ENCODE measurements at regions not wholly inside any gene's neighbourhood (a gene's known extent, or its start where the extent isn't known, plus 50 kb on each side); places are given as distances from the start of the nearest gene placed in this dataset.

DNA sequence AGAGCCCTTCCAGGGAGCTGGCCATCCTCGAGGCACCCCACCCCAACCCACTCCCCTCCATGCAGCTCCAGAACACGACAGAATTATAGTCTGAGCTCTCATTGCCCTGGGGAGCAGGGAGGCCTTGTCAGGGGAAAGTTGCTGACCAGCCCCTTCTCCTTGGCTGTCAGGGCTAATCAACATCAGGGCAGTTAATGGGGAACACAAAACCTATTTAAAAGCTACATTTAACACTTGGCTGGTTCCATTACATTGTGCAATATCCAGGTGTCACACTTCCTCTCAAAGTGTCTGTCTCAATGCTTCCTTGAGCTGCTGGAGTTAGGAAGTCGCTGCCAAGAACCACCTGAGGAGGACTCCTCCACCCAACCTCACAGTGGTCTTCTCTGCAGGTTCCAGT is 111.8 kb upstream of the GRIK3 start:
- intact Hi-C loops (cut with micrococcal nuclease): no loop called here
- 33% methylated on average over 1 of the region's 3 CpGs for WGBS (ENCODE audit: insufficient coverage)
- Histone ChIP-seq H2AFZ (ENCODE audit: insufficient read depth, low read depth, low read length, poor library complexity, severe bottlenecking) (no peak overlapping the region), H3K27me3 (replicated peaks in 1 of 4; ENCODE audit: control extremely low read depth in 1 of 4, control insufficient read depth in 3 of 4, insufficient read depth in 4 of 4, low read length in 3 of 4) (peaks cover 0 to 8% (median 0%) of the 10 kb centered on the region in 4 experiments), H3K4me2 (replicated peaks; ENCODE audit: low read depth, low read length, poor library complexity, severe bottlenecking) (no peak overlapping the region), H3K9ac (ENCODE audit: low read length) (no peak overlapping the region), H3K9me3 (ENCODE audit: control extremely low read depth in 1 of 3, control insufficient read depth in 2 of 3, insufficient read depth in 1 of 3, low read length in 2 of 3) (no peaks in the 10 kb centered on the region), H4K20me1 (ENCODE audit: control insufficient read depth, insufficient read depth, low read length, poor library complexity, severe bottlenecking) (no peaks in the 10 kb centered on the region), H3K4me1 (ENCODE audit: control insufficient read depth in 2 of 2, insufficient read depth in 2 of 2, low read length in 2 of 2) (no peaks in the 10 kb centered on the region), H3K79me2 (ENCODE audit: control insufficient read depth, insufficient read depth, low read length) (no peaks in the 10 kb centered on the region), H3K27ac (ENCODE audit: low read length in 2 of 2) (no peak overlapping the region), H3K4me3 (ENCODE audit: control extremely low read depth in 1 of 5, extremely low read depth in 1 of 5, insufficient read depth in 1 of 5, low read depth in 2 of 5, low read length in 4 of 5) (no peak overlapping the region), H3K36me3 (replicated peaks in 1 of 2; ENCODE audit: control extremely low read depth in 1 of 2, control insufficient read depth in 1 of 2, extremely low read depth in 1 of 2, insufficient read depth in 2 of 2, low read length in 1 of 2) (no peaks in the 10 kb centered on the region)
- H3K27ac Mint-ChIP-seq: no peak overlapping the region
- POLR2A ChIA-PET: no interaction called here
- no peak for DNase-seq
- no peaks in the 10 kb centered on the region for H3K4me1 Mint-ChIP-seq
- no peak overlapping the region for H3K4me3 Mint-ChIP-seq
- CTCF ChIA-PET: interaction anchor here (1.6 kb wide), 1 partner anchor 10 kb away, joined by 5 read pairs; no protein-coding TSS in a partner anchor
- ATAC-seq (ENCODE audit: low read depth): no peak
- H3K27me3 Mint-ChIP-seq: peaks cover 27% of the 10 kb centered on the region
- TF ChIP-seq EZH2 (IDR thresholded peaks at IDR 0.05; ENCODE audit: borderline replicate concordance, insufficient read depth, low read depth, low read length, poor library complexity, severe bottlenecking): no peak
- TF ChIP-seq, protein P1, sequence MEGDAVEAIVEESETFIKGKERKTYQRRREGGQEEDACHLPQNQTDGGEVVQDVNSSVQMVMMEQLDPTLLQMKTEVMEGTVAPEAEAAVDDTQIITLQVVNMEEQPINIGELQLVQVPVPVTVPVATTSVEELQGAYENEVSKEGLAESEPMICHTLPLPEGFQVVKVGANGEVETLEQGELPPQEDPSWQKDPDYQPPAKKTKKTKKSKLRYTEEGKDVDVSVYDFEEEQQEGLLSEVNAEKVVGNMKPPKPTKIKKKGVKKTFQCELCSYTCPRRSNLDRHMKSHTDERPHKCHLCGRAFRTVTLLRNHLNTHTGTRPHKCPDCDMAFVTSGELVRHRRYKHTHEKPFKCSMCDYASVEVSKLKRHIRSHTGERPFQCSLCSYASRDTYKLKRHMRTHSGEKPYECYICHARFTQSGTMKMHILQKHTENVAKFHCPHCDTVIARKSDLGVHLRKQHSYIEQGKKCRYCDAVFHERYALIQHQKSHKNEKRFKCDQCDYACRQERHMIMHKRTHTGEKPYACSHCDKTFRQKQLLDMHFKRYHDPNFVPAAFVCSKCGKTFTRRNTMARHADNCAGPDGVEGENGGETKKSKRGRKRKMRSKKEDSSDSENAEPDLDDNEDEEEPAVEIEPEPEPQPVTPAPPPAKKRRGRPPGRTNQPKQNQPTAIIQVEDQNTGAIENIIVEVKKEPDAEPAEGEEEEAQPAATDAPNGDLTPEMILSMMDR (IDR thresholded peaks at IDR 0.05): no peak
- H3K9me3 Mint-ChIP-seq (ENCODE audit: insufficient read depth): no peaks in the 10 kb centered on the region

DNA sequence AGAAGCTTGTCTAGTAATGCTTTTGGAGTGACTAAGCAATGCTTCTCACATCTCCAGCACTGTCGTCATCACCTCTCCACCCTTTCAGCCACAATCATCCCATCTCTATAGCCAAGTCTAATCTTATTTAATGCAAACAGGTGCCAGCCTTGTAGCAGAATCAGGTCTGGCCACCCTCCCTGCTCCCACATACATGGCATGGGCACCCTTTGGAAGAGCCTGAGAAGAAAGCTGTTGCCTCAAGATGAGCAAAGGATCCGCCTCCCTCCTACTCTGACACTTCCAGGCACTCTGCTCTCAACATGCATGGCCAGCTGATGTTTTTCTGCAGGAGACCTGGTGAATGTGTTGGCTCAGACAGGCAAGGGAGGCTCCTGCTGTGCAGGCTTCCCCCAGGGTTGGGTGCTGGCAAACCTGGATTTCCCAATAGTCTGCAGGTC is 113.1 kb upstream of the GRIK3 start:
- Mint-ChIP-seq H3K4me3 (no peak overlapping the region), H3K27ac (no peak overlapping the region), H3K4me1 (no peaks in the 10 kb centered on the region), H3K9me3 (ENCODE audit: insufficient read depth) (no peaks in the 10 kb centered on the region), H3K27me3 (peaks cover 35% of the 10 kb centered on the region)
- no peak overlapping the region for H3K27ac ChIP-seq (ENCODE audit: low read length in 2 of 2)
- intact Hi-C loops (cut with micrococcal nuclease): no loop called here
- ChIA-PET CTCF (no interaction called here), POLR2A (no interaction called here)
- WGBS (ENCODE audit: insufficient coverage): 100% methylated on average over 1 of the region's 2 CpGs
- peaks cover 0 to 8% (median 0%) of the 10 kb centered on the region in 4 experiments for H3K27me3 ChIP-seq (replicated peaks in 1 of 4; ENCODE audit: control extremely low read depth in 1 of 4, control insufficient read depth in 3 of 4, insufficient read depth in 4 of 4, low read length in 3 of 4)
- H4K20me1 ChIP-seq (ENCODE audit: control insufficient read depth, insufficient read depth, low read length, poor library complexity, severe bottlenecking): no peaks in the 10 kb centered on the region
- H2AFZ ChIP-seq (ENCODE audit: insufficient read depth, low read depth, low read length, poor library complexity, severe bottlenecking): no peak overlapping the region
- DNase-seq (no peak), ATAC-seq (ENCODE audit: low read depth) (no peak)
- H3K4me3 ChIP-seq (ENCODE audit: control extremely low read depth in 1 of 5, extremely low read depth in 1 of 5, insufficient read depth in 1 of 5, low read depth in 2 of 5, low read length in 4 of 5): no peak overlapping the region
- no peaks in the 10 kb centered on the region for H3K79me2 ChIP-seq (ENCODE audit: control insufficient read depth, insufficient read depth, low read length)
- no peak overlapping the region for H3K9ac ChIP-seq (ENCODE audit: low read length)
- no peaks in the 10 kb centered on the region for H3K9me3 ChIP-seq (ENCODE audit: control extremely low read depth in 1 of 3, control insufficient read depth in 2 of 3, insufficient read depth in 1 of 3, low read length in 2 of 3)
- H3K36me3 ChIP-seq (replicated peaks in 1 of 2; ENCODE audit: control extremely low read depth in 1 of 2, control insufficient read depth in 1 of 2, extremely low read depth in 1 of 2, insufficient read depth in 2 of 2, low read length in 1 of 2): no peaks in the 10 kb centered on the region
- no peaks in the 10 kb centered on the region for H3K4me1 ChIP-seq (ENCODE audit: control insufficient read depth in 2 of 2, insufficient read depth in 2 of 2, low read length in 2 of 2)
- no peak overlapping the region for H3K4me2 ChIP-seq (replicated peaks; ENCODE audit: low read depth, low read length, poor library complexity, severe bottlenecking)
- TF ChIP-seq, protein P1 (IDR thresholded peaks at IDR 0.05): no peak
- TF ChIP-seq EZH2 (IDR thresholded peaks at IDR 0.05; ENCODE audit: borderline replicate concordance, insufficient read depth, low read depth, low read length, poor library complexity, severe bottlenecking): no peak
